ENCODE measurements at regions not wholly inside any gene's neighbourhood (a gene's known extent, or its start where the extent isn't known, plus 50 kb on each side); places are given as distances from the start of the nearest gene placed in this dataset.
"Not testable (repeated sequence)": the region's sequence is repeated elsewhere in the genome, so short reads cannot be mapped to it uniquely, and the experiment has no call there.

- DNase-seq (ENCODE audit: missing footprints) (no peak), ATAC-seq (no peak)
- intact Hi-C loops (cut with DNase I): no loop called here
Observed at GRCh38 chr18:68402784-68403183, 312.1 kb downstream of the TMX3 start.

- intact Hi-C loops (cut with DNase I): no loop called here
- ATAC-seq (no peak), DNase-seq (ENCODE audit: missing footprints) (no peak)
Observed at GRCh38 chr18:68400889-68401288, 314.0 kb downstream of the TMX3 start.

GRCh38 chr18:68399721-68400120 lies 315.2 kb downstream of the TMX3 start:
- intact Hi-C loops (cut with DNase I): no loop called here
- ATAC-seq: no peak
- DNase-seq (ENCODE audit: missing footprints): no peak

GRCh38 chr18:68397241-68398035 lies 317.5 kb downstream of the TMX3 start:
- ATAC-seq (no peak), DNase-seq (ENCODE audit: missing footprints) (no peak)
- intact Hi-C loops (cut with DNase I): no loop called here

GRCh38 chr18:68394705-68395104 lies 320.2 kb downstream of the TMX3 start:
- ATAC-seq (no peak), DNase-seq (ENCODE audit: missing footprints) (no peak)
- intact Hi-C loops (cut with DNase I): no loop called here

- no peak for ATAC-seq
- intact Hi-C loops (cut with DNase I): no loop called here
- no peak for DNase-seq (ENCODE audit: missing footprints)
Observed at GRCh38 chr18:68391801-68392200, 323.1 kb downstream of the TMX3 start.

GRCh38 chr18:68387246-68387645 lies 327.7 kb downstream of the TMX3 start:
- intact Hi-C loops (cut with DNase I): no loop called here
- ATAC-seq: no peak
- no peak for DNase-seq (ENCODE audit: missing footprints)

GRCh38 chr18:68383979-68384378 lies 330.9 kb downstream of the TMX3 start:
- intact Hi-C loops (cut with DNase I); ATAC-seq; DNase-seq (ENCODE audit: missing footprints): not testable (repeated sequence)

GRCh38 chr18:68376926-68377325 lies 338.0 kb downstream of the TMX3 start:
- intact Hi-C loops (cut with DNase I): no loop called here
- DNase-seq (ENCODE audit: missing footprints) (no peak), ATAC-seq (no peak)

GRCh38 chr18:68362907-68363306 lies 352.0 kb downstream of the TMX3 start:
- no peak for DNase-seq (ENCODE audit: missing footprints)
- no peak for ATAC-seq
- intact Hi-C loops (cut with DNase I): no loop called here

- ATAC-seq (no peak), DNase-seq (ENCODE audit: missing footprints) (no peak)
- intact Hi-C loops (cut with DNase I): no loop called here
Observed at GRCh38 chr18:68355637-68356036, 359.3 kb downstream of the TMX3 start.

GRCh38 chr18:68354176-68354575 lies 360.7 kb downstream of the TMX3 start:
- DNase-seq (ENCODE audit: missing footprints) (no peak), ATAC-seq (no peak)
- intact Hi-C loops (cut with DNase I): no loop called here

- intact Hi-C loops (cut with DNase I): no loop called here
Observed at GRCh38 chr18:68342039-68342659, 372.8 kb downstream of the TMX3 start.

GRCh38 chr18:68340606-68341005 lies 374.3 kb downstream of the TMX3 start:
- intact Hi-C loops (cut with DNase I): no loop called here
- ATAC-seq: no peak
- DNase-seq (ENCODE audit: missing footprints): no peak

More at GRCh38 chr18:68342039-68342659, 372.8 kb downstream of the TMX3 start:
- DNase-seq (ENCODE audit: missing footprints): no peak
- ATAC-seq: no peak

- intact Hi-C loops (cut with DNase I): no loop called here
- DNase-seq (ENCODE audit: missing footprints): no peak
- ATAC-seq: no peak
Observed at GRCh38 chr18:68330658-68331057, 384.2 kb downstream of the TMX3 start.

- DNase-seq (ENCODE audit: missing footprints) (no peak), ATAC-seq (no peak)
- intact Hi-C loops (cut with DNase I): no loop called here
Observed at GRCh38 chr18:68323921-68324320, 391.0 kb downstream of the TMX3 start.

- ATAC-seq (no peak), DNase-seq (ENCODE audit: missing footprints) (no peak)
- intact Hi-C loops (cut with DNase I): no loop called here
Observed at GRCh38 chr18:68316636-68317035, 398.3 kb downstream of the TMX3 start.

- ATAC-seq (no peak), DNase-seq (ENCODE audit: missing footprints) (no peak)
- intact Hi-C loops (cut with DNase I): no loop called here
Observed at GRCh38 chr18:68314403-68314802, 400.5 kb downstream of the TMX3 start.

- intact Hi-C loops (cut with DNase I): no loop called here
- ATAC-seq: no peak
- DNase-seq (ENCODE audit: missing footprints): no peak
Observed at GRCh38 chr18:68301441-68301840, 413.5 kb downstream of the TMX3 start.

- no peak for DNase-seq (ENCODE audit: missing footprints)
- ATAC-seq: no peak
- intact Hi-C loops (cut with DNase I): no loop called here
Observed at GRCh38 chr18:68299906-68300305, 415.0 kb downstream of the TMX3 start.

- intact Hi-C loops (cut with DNase I): no loop called here
- ATAC-seq (no peak), DNase-seq (ENCODE audit: missing footprints) (no peak)
Observed at GRCh38 chr18:68298330-68298729, 416.6 kb downstream of the TMX3 start.
